ENCODE measurements at regions not wholly inside any gene's neighbourhood (a gene's known extent, or its start where the extent isn't known, plus 50 kb on each side); places are given as distances from the start of the nearest gene placed in this dataset.

DNA sequence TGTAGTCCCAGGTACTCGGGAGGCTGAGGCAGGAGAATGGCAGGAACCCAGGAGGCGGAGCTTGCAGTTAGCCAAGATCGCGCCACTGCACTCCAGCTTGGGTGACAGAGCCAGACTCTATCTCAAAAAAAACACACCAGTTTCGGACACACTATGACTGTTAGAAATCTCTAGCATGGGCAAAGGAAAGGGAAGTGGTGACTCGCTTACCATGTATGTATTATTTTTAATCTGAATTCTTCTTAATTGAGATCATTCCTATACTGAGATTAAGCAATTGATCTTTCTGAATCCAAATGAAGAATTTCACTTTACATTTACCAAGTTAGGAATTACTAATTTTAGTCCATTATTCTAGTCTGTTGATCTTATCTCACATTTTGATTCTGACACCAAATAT is 459.2 kb upstream of the ALCAM start:
- H3K27ac ChIP-seq = no peak overlapping the region
- no peaks in the 10 kb centered on the region for H3K4me1 ChIP-seq
- no peak overlapping the region for H3K4me2 ChIP-seq
- DNase-seq (ENCODE audit: low read depth in 1 of 2, low spot score in 1 of 2) (no peak), FAIRE-seq (no peak), ATAC-seq (no peak)
- no peak overlapping the region for H3K4me3 ChIP-seq
- CTCF ChIA-PET = no interaction called here
- TF ChIP-seq NFE2L2 (conservative IDR thresholded peaks at IDR 0.05; ENCODE audit: low read length) (no peak), RCOR1 (IDR thresholded peaks at IDR 0.05; ENCODE audit: low read depth, low read length) (no peak), ESRRA (IDR thresholded peaks at IDR 0.05; ENCODE audit: borderline replicate concordance, low read length) (no peak), CHD2 (IDR thresholded peaks at IDR 0.05; ENCODE audit: low read length, partially characterized antibody) (no peak), SMC3 (IDR thresholded peaks at IDR 0.05) (no peak), TP53 (CRISPR knock-in tag; IDR thresholded peaks at IDR 0.05) (no peak), POLR2A (IDR thresholded peaks at IDR 0.05; ENCODE audit: low read length) (no peak), MAFK (IDR thresholded peaks at IDR 0.05; ENCODE audit: partially characterized antibody) (no peak), PHF8 (IDR thresholded peaks at IDR 0.05; ENCODE audit: borderline replicate concordance, low read depth) (no peak), FOSL2 (IDR thresholded peaks at IDR 0.05) (no peak), FOSL2 (CRISPR knock-in tag; IDR thresholded peaks at IDR 0.05) (no peak), ZC3H11A (IDR thresholded peaks at IDR 0.05) (no peak), HOXB13 (CRISPR knock-in tag; IDR thresholded peaks at IDR 0.05; ENCODE audit: low read depth) (no peak), FOSB (CRISPR knock-in tag; IDR thresholded peaks at IDR 0.05) (no peak), BHLHE40 (IDR thresholded peaks at IDR 0.05; ENCODE audit: low read depth, low read length) (no peak), TFCP2L1 (CRISPR knock-in tag; IDR thresholded peaks at IDR 0.05) (no peak)
- TF ChIP-seq, protein P1, sequence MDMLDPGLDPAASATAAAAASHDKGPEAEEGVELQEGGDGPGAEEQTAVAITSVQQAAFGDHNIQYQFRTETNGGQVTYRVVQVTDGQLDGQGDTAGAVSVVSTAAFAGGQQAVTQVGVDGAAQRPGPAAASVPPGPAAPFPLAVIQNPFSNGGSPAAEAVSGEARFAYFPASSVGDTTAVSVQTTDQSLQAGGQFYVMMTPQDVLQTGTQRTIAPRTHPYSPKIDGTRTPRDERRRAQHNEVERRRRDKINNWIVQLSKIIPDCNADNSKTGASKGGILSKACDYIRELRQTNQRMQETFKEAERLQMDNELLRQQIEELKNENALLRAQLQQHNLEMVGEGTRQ (IDR thresholded peaks at IDR 0.05) = no peak
- 74% methylated on average over 6 of the region's 6 CpGs for WGBS (ENCODE audit: missing lambda C conversion rate)
- POLR2A ChIA-PET = no interaction called here
- H3K9me3 ChIP-seq = no peaks in the 10 kb centered on the region; the same call in 2 of the 3 replicates

DNA sequence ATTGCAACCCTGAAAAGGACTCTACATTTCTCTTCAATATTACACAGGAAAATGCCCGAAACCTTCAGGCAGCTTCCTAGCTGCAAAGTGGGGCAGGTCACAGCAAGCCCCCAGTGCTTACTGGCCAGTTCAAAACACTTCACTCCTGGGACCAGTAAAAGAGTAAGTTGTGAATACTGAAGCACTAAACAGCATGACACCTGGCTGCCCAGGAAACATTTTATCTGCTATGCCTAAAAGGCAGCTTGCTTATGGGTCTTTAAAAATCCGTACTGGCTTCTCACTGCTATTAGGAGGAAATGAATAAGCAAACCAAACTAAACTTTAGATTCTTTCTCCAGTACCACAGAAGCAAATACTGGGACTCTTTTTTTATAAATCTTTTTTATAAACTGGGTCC is 457.9 kb upstream of the ALCAM start:
- Histone ChIP-seq H3K9me3 (no peaks in the 10 kb centered on the region; the same call in 2 of the 3 replicates), H3K4me1 (no peaks in the 10 kb centered on the region), H3K4me2 (no peak overlapping the region), H3K27ac (no peak overlapping the region), H3K4me3 (no peak overlapping the region)
- FAIRE-seq = no peak
- WGBS (ENCODE audit: missing lambda C conversion rate) = 67% methylated on average over 2 of the region's 2 CpGs
- CTCF ChIA-PET = no interaction called here
- DNase-seq (ENCODE audit: low read depth in 1 of 2, low spot score in 1 of 2) = no peak
- no peak for TF ChIP-seq MYC (IDR thresholded peaks at IDR 0.05; ENCODE audit: borderline replicate concordance, low read length)
- TF ChIP-seq, protein P2, sequence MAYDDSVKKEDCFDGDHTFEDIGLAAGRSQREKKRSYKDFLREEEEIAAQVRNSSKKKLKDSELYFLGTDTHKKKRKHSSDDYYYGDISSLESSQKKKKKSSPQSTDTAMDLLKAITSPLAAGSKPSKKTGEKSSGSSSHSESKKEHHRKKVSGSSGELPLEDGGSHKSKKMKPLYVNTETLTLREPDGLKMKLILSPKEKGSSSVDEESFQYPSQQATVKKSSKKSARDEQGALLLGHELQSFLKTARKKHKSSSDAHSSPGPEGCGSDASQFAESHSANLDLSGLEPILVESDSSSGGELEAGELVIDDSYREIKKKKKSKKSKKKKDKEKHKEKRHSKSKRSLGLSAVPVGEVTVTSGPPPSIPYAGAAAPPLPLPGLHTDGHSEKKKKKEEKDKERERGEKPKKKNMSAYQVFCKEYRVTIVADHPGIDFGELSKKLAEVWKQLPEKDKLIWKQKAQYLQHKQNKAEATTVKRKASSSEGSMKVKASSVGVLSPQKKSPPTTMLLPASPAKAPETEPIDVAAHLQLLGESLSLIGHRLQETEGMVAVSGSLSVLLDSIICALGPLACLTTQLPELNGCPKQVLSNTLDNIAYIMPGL (CRISPR knock-in tag; IDR thresholded peaks at IDR 0.05; ENCODE audit: borderline replicate concordance) = no peak
- no peak for TF ChIP-seq RAD21 (conservative IDR thresholded peaks at IDR 0.05 in 1 of 2, IDR thresholded peaks at IDR 0.05 in 1 of 2)
- TF ChIP-seq NPAS2 (CRISPR knock-in tag; IDR thresholded peaks at IDR 0.05; ENCODE audit: borderline replicate concordance) = no peak
- TF ChIP-seq HOXB5 (CRISPR knock-in tag; IDR thresholded peaks at IDR 0.05) = no peak
- no peak for TF ChIP-seq JUNB (IDR thresholded peaks at IDR 0.05)
- TF ChIP-seq, protein P3, sequence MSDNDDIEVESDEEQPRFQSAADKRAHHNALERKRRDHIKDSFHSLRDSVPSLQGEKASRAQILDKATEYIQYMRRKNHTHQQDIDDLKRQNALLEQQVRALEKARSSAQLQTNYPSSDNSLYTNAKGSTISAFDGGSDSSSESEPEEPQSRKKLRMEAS (IDR thresholded peaks at IDR 0.05) = no peak
- no peak for TF ChIP-seq KDM5A (IDR thresholded peaks at IDR 0.05)
- TF ChIP-seq, protein P4, sequence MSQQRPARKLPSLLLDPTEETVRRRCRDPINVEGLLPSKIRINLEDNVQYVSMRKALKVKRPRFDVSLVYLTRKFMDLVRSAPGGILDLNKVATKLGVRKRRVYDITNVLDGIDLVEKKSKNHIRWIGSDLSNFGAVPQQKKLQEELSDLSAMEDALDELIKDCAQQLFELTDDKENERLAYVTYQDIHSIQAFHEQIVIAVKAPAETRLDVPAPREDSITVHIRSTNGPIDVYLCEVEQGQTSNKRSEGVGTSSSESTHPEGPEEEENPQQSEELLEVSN (IDR thresholded peaks at IDR 0.05; ENCODE audit: borderline replicate concordance, low read depth) = no peak
- no peak for TF ChIP-seq RCOR1 (IDR thresholded peaks at IDR 0.05; ENCODE audit: low read depth, low read length)
- no peak for TF ChIP-seq CHD2 (IDR thresholded peaks at IDR 0.05; ENCODE audit: low read length, partially characterized antibody)
- no peak for TF ChIP-seq RFX5 (IDR thresholded peaks at IDR 0.05)
- TF ChIP-seq, protein P5, sequence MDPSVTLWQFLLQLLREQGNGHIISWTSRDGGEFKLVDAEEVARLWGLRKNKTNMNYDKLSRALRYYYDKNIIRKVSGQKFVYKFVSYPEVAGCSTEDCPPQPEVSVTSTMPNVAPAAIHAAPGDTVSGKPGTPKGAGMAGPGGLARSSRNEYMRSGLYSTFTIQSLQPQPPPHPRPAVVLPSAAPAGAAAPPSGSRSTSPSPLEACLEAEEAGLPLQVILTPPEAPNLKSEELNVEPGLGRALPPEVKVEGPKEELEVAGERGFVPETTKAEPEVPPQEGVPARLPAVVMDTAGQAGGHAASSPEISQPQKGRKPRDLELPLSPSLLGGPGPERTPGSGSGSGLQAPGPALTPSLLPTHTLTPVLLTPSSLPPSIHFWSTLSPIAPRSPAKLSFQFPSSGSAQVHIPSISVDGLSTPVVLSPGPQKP (IDR thresholded peaks at IDR 0.05; ENCODE audit: low read depth, low read length) = no peak
- TF ChIP-seq BHLHE40 (IDR thresholded peaks at IDR 0.05; ENCODE audit: low read depth, low read length) = no peak
- no peak for TF ChIP-seq CHD4 (IDR thresholded peaks at IDR 0.05; ENCODE audit: borderline replicate concordance)
- no peak for TF ChIP-seq EP300 (IDR thresholded peaks at IDR 0.05)
- no peak for TF ChIP-seq CBX8 (IDR thresholded peaks at IDR 0.05)
- TF ChIP-seq ZFP36 (IDR thresholded peaks at IDR 0.05; ENCODE audit: borderline replicate concordance, partially characterized antibody) = no peak
- TF ChIP-seq, protein P6, sequence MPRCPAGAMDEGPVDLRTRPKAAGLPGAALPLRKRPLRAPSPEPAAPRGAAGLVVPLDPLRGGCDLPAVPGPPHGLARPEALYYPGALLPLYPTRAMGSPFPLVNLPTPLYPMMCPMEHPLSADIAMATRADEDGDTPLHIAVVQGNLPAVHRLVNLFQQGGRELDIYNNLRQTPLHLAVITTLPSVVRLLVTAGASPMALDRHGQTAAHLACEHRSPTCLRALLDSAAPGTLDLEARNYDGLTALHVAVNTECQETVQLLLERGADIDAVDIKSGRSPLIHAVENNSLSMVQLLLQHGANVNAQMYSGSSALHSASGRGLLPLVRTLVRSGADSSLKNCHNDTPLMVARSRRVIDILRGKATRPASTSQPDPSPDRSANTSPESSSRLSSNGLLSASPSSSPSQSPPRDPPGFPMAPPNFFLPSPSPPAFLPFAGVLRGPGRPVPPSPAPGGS (IDR thresholded peaks at IDR 0.05) = no peak
- POLR2A ChIA-PET = no interaction called here
- no peak for ATAC-seq

Data from A549 (cell line).